ENCODE measurements at regions not wholly inside any gene's neighbourhood (a gene's known extent, or its start where the extent isn't known, plus 50 kb on each side); places are given as distances from the start of the nearest gene placed in this dataset.

DNA sequence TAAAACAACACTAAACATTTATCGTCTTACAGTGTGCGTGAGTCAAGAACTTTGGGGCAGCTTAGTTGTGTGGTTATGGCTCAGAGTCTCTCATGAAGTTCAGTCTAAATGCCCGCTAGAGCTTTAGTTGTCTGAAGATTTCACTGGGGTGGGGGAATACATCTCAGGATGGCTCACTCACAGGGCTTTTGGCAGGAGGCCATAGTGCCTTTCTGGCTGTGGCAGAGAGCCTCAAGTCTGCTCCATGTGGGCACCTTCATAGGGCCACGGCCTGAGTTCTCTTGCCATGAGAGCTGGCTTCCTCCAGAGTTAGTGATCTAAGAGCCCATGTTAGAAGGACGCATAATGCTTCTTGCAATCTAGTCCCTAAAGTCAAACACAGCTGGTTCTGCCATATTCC lies 258.8 kb upstream of the NUDT12 start:
- Histone ChIP-seq H3K27ac (replicated peaks) (no peak overlapping the region), H3K4me1 (no peaks in the 10 kb centered on the region), H3K9me3 (replicated peaks) (no peaks in the 10 kb centered on the region), H3K4me3 (no peak overlapping the region), H3K36me3 (no peaks in the 10 kb centered on the region), H3K27me3 (ENCODE audit: low read depth) (no peaks in the 10 kb centered on the region)
- intact Hi-C loops (cut with micrococcal nuclease): no loop called here
- DNase-seq: no peak
- TF ChIP-seq, protein P1, sequence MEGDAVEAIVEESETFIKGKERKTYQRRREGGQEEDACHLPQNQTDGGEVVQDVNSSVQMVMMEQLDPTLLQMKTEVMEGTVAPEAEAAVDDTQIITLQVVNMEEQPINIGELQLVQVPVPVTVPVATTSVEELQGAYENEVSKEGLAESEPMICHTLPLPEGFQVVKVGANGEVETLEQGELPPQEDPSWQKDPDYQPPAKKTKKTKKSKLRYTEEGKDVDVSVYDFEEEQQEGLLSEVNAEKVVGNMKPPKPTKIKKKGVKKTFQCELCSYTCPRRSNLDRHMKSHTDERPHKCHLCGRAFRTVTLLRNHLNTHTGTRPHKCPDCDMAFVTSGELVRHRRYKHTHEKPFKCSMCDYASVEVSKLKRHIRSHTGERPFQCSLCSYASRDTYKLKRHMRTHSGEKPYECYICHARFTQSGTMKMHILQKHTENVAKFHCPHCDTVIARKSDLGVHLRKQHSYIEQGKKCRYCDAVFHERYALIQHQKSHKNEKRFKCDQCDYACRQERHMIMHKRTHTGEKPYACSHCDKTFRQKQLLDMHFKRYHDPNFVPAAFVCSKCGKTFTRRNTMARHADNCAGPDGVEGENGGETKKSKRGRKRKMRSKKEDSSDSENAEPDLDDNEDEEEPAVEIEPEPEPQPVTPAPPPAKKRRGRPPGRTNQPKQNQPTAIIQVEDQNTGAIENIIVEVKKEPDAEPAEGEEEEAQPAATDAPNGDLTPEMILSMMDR (IDR thresholded peaks at IDR 0.05; ENCODE audit: borderline replicate concordance): no peak

DNA sequence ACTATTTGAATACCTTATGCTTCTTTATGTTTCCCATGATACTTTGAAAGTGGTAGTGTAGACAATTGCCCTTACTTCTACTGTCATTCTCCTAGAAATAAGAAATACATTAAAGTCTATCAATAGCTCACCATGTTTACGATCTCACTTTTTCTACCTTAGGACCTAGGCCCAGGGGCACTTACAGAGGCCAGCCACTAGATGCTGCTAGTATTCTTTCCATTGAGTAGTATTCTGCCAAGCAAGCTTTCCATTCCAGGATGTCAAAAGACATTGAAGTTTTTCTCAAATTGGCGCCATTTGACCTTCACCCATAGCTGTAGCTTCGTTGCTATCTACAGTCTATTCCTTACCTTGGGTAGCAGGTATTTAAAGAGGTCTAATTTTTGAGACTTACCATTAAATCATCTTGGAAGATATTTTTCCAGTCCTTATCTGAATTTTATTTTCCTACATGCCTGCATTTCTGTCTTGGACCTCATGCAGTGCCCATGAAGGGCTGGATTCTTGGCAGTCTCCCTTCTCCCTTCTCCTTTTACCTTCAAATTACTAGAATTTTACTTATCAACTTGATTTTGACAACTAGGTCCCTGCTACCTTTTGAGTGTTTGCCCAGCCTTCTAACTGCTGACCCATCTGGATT lies 246.0 kb upstream of the NUDT12 start:
- Histone ChIP-seq H3K9me3 (replicated peaks) (no peaks in the 10 kb centered on the region), H3K27me3 (ENCODE audit: low read depth) (no peaks in the 10 kb centered on the region), H3K4me1 (no peaks in the 10 kb centered on the region), H3K27ac (replicated peaks) (no peak overlapping the region), H3K36me3 (no peaks in the 10 kb centered on the region), H3K4me3 (no peak overlapping the region)
- no peak for DNase-seq
- intact Hi-C loops (cut with micrococcal nuclease): no loop called here
- TF ChIP-seq, protein P1 (IDR thresholded peaks at IDR 0.05; ENCODE audit: borderline replicate concordance): peak; percentile 57

DNA sequence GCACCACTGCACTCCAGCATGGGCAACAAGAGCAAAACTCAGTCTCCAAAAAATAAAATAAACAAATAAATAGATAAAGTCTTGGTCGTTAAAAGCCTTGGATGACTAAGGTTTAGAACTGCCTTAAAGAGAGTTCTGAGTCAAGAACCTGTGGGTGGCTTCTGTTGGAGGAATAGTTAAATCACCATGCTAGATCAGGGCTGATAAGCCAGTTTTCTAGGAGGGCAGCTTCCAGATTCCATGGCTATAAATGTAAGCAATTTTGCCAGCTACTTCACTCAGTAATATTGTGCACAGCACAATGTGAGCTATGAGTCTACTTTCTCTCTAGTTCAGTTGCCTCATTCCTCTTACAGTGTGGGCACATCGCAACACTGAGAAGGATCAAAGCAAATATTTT lies 242.1 kb upstream of the NUDT12 start:
- Histone ChIP-seq H3K4me3 (no peak overlapping the region), H3K27me3 (ENCODE audit: low read depth) (no peaks in the 10 kb centered on the region), H3K4me1 (no peaks in the 10 kb centered on the region), H3K36me3 (no peaks in the 10 kb centered on the region), H3K27ac (replicated peaks) (no peak overlapping the region), H3K9me3 (replicated peaks) (no peaks in the 10 kb centered on the region)
- intact Hi-C loops (cut with micrococcal nuclease): no loop called here
- no peak for DNase-seq
- TF ChIP-seq, protein P1 (IDR thresholded peaks at IDR 0.05; ENCODE audit: borderline replicate concordance): no peak

DNA sequence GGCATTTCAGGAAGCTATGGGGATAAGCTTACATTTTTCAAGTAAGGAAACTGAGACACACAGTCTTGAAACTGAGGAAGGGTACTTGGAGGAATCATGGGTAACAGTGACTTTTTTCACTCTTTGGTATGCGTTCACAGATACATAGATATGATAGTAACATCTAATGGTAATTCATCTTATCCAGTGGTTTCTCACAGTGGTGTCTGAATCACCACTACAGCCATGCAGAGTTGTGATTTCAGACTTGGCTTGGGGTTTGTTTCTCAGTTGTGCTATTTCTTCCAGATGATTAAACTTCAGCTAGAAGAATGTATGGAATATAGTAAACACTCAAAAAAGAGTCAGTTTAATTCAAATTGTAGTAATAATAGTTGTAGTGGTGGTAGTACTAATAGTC lies 239.1 kb upstream of the NUDT12 start:
- no peak overlapping the region for H3K4me3 ChIP-seq

DNA sequence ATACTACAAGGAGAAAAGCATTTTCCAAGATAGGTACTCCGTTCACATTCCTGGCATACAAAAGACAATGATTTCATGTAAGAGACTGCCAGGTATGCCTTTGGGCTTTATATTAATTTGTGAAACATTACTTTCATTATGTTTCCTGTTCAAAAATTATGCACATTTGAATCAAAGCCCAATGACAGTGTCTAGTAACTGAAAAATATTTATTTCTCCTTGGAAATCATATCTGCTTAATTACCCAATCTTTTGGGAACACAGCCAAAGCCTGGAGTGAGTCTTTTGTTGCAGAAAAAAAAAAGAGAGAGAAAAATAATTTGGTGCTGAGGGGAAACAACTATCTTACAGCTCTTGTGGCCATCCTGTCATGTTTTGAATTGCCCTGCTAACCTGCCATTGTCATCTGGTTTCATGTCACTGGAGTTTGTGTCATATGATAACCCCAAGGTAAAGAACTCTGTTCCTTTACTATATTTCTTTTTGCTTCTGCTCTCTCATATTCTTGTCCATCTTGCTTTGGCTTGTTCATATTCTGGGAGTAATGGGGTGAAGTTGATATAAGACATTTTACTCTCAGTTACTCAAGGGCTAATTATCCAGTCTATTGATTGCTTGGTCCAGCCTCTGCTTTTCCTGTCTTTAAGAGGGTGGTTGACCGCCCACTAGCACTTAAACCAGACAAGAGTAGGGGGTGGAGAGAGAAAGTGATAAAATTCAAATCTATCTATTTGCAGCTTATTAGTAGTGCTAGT lies 238.3 kb upstream of the NUDT12 start:
- intact Hi-C loops (cut with micrococcal nuclease): no loop called here
- H3K27ac ChIP-seq (replicated peaks): no peak overlapping the region
- peaks cover 9% of the 10 kb centered on the region for H3K9me3 ChIP-seq (replicated peaks)
- no peaks in the 10 kb centered on the region for H3K36me3 ChIP-seq
- no peaks in the 10 kb centered on the region for H3K4me1 ChIP-seq
- no peaks in the 10 kb centered on the region for H3K27me3 ChIP-seq (ENCODE audit: low read depth)
- DNase-seq: no peak
- TF ChIP-seq, protein P1 (IDR thresholded peaks at IDR 0.05; ENCODE audit: borderline replicate concordance): no peak
- no peak overlapping the region for H3K4me3 ChIP-seq

More for the DNA sequence above, 239.1 kb upstream of the NUDT12 start:
- no peak for DNase-seq
- Histone ChIP-seq H3K36me3 (no peaks in the 10 kb centered on the region), H3K9me3 (replicated peaks) (peaks cover 6% of the 10 kb centered on the region), H3K27ac (replicated peaks) (no peak overlapping the region), H3K4me1 (no peaks in the 10 kb centered on the region), H3K27me3 (ENCODE audit: low read depth) (no peaks in the 10 kb centered on the region)
- intact Hi-C loops (cut with micrococcal nuclease): no loop called here
- TF ChIP-seq, protein P1 (IDR thresholded peaks at IDR 0.05; ENCODE audit: borderline replicate concordance): no peak

Data from left ventricle myocardium inferior (tissue), 1 donor.